Fibroblast of the conjunctiva (primary cell): ENCODE measurements at regions not wholly inside any gene's neighbourhood (a gene's known extent, or its start where the extent isn't known, plus 50 kb on each side); places are given as distances from the start of the nearest gene placed in this dataset.

Experiments
- DNase-seq: peaks from one replicate; pipeline ENCODE4 v3.0.0-alpha.2; 2010; ENCODE audit warnings: low read depth

DNA sequence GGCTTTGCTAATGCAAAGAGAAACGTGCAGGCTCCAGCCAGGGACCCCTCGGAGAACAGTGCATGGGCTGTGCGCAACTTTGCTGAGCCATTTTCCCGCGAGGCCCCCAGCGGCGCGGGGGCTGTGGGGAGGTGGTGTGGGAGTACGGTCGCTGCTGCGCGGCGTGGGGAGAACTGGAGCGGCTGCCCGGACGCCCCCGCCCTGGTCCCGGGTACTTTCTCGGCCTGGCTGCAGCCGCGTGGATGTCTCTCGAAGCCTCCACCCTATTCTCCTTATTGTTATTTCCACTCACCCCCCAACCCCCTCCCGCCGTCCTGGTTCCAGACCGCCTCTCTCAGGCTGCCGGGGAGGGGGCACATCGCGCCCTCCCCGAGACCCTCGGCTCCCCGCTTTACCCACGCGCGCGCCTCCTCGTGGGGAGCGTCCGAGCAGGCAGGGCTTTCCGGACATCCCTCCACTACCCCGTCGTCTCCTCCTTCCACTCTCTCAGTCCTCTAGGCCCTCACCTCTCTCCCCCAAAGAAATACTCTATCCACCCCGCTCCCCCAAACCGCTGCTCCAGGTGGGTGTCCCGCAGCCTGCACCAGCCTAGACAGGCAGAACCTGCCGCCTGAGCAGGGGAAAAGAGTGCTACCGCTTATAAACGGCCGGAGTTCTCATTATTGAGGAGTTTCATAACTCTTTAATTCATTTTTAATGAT, 68.6 kb upstream of the TBCA start:
- DNase-seq, result no peak

DNA sequence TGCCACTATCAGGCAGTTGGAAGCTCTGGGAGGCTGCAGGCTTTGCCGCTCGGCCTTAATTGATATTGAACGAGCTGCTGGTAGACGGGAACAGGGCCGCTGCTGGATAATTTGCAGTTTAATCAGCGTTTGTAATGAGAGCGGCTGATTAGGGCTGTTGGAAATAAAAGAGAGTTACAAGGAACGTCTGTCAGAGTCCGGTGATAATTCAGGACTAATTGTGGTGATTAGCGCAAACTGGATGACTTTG, 68.2 kb upstream of the TBCA start:
- DNase-seq, result no peak

DNA sequence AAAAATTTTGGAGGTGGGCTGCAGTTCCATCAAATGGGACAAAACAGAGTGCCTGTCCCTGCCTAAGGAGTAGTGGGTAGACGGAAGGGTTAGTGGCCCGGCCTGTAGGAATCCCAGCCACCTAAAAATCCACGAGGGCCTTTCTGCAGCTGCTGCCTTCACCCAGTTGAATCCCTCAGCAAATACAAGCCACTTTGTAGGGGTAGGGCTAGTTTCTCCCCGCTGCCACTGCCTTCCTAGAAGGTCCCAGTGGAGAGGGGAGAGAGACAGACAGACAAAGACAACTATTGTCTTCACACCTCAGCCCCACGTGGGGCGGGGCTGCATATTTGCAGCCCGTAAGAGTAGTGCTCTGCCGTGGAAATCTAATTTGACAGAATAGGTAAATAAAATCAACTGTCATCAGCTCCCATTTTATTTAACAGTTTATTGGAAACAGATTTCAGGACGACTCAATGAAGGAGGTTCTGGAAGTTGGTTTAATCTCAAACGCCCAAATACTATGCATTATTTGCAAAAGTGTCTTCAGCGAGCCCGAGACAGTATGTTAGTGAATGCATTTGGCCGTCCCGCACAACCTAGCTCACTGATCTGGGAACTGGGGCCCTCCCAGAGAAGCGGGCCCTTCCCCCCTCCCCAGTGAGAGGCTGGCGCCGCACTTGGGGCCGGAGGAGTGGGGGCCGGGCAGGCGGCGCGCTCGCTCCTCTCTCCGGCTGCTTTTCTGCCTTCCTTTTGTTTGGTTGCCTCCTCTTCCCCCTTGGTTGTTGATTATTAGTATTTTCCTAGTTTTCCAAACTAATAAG, 67.6 kb upstream of the TBCA start:
- no peak for DNase-seq

DNA sequence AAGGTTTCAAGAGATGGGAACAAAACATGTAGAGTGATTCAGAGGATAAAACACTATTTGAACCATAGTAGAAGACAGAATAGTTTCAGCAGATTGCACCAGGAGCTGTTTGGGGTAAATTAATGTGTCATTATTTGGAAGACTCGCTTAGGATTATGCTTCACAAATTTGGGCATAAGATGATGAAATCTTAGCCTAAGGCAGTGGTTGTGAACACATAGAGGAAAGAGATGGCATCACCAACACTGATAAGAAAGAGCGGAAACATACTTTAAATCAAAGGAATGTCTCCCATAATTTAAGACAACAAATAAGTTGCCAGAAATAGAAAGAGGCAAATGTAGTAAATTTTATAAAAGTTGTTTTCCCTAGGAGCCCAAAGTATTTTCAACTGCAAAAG, 66.1 kb upstream of the TBCA start:
- no peak for DNase-seq

DNA sequence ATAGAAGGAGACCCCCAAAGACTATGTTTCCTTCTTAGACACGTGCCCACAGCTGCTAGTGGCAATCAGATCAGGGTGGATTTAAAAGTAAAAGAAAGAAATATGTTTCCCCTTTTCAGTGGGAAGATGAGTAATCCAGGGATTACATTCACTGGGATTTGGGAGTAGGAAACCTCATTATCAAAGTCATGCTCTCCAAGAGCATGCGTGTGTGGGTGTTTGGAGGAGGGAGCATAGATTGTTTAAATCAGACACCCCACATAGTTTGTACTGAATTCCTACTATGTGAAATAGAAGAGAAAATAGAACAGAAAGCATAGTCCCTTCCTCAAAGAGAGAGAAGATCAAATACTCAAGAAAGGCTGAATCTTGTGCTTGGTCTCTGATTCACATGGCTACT, 65.5 kb upstream of the TBCA start:
- no peak for DNase-seq

DNA sequence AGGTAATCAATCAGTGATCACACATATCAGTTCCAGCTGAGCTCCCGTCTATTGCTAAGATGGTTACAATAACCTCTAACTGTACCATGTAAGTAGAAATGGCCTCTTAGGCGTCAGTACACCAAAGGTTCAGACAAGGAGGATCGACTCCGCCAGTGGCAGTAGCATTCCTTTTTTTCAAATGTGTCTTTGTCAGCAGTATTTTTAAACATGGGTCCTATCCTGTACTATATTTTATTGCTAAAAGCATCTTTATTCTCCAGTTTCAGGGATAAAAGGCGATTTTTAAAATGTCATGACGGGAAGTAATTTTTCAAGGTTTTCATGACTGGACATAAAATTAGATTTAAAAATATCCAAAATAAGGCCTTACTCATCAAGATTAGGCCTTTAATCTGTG, 64.8 kb upstream of the TBCA start:
- DNase-seq, result no peak

DNA sequence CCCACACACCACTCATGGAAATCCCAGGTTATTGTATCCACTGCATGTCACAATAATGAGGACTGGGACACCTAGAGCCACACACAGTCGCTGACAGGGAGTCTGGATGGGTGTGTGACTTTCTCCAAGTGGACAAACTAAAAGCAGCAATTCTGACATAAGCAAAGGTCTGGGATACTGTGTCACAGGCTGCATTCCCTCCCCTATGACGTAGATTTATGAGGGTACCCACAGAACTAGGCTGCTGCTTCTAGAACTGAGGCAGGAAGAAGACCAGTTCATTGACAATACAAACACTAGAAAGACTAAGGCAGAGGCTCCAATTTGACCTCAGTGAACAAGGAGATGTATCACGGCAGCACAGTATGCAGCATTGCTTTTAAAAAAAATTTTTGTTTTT, 63.6 kb upstream of the TBCA start:
- DNase-seq, result no peak

DNA sequence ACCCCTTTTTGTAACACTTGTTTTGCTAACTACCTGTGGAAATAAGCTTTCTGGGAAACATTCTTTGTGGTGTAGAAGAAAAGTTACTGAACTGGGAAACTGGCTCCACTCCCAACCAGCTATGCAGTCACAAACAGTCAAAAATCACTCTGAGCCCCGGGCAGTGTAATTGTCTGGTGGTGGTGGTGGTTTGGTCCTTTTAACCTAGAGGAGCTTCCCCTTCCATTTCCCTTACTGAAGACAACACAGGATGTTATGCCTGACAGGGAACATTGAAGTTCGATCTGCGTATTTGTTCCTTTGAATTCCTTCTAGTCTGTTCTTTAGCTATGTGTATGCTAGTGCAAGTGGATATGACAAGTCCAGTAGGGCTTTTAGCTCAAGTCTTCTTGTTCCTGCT, 56.8 kb upstream of the TBCA start:
- no peak for DNase-seq

DNA sequence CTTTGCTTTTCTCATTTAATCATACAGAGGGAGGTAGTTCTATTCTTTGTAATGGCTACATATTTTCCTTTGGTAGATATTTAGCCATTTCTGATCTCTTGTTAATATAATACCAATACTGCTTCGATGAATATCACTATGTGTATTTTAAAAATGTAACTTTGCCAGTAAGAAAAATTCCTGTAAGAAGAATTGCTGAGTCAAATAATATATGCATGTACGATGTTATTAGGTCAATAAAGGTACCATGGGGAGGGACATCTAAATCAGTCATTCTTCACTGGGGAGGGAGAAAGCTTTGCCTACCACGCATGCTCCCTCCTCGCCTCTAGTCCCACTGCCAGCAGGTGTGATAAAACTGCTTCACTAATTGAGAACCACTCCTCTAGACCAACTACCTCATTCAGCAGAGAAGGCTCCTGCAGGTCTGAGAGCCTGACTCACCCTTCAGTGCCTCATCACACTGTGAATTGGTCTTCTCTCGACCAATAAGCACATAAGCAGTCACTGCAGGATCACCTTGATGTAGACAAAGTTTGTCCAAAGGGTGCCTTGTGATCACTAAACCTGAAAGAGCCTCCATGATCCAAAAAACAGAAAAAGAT, 56.1 kb upstream of the TBCA start:
- DNase-seq, result no peak

DNA sequence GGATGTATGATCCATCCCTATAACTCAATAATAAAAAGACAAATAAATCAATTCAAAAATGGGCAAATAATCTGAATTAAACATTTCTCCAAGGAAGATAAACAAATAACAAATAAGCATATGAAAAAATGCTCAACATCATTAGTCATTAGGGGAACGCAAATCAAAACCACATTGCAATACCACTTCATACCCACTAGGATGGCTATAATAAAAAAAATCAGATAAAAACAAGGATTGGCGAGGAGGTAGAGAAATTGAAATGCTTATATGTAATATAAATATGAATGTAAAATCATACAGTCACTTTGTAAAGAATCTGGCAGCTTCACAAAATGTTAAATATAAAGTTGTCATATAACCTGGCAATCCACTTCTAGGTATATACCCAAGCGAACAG, 52.3 kb upstream of the TBCA start:
- no peak for DNase-seq
